WTC11 (cell line): ENCODE measurements at regions not wholly inside any gene's neighbourhood (a gene's known extent, or its start where the extent isn't known, plus 50 kb on each side); places are given as distances from the start of the nearest gene placed in this dataset.

ENCODE experiments used
- ATAC-seq: fragments of 200-7000 bp; cut with Tn5 transposase; 2 replicates; pipeline ENCODE4 v1.10.0; 2021; ENCODE audit warnings: mild to moderate bottlenecking, moderate library complexity
- CTCF ChIA-PET: fragments of 300-600 bp; sonication (Branson Sonifier 250); formaldehyde crosslinking; loops from one replicate; lab custom pipeline; 2021; ENCODE audit warnings: antibody characterized with exemption; lab: Charles Lee
- POLR2A ChIA-PET: fragments of 350-600 bp; sonication (Branson Sonifier 250); formaldehyde crosslinking; loops from one replicate; lab custom pipeline; 2021; ENCODE audit warnings: antibody characterized with exemption; lab: Charles Lee
- DNase-seq: peaks from one replicate; pipeline ENCODE4 v3.0.0; 2021; ENCODE audit warnings: low spot score
- H3K27ac Mint-ChIP-seq: 2 replicates; pipeline ENCODE4 v1.8.0; 2021; ENCODE audit warnings: mixed read lengths
- H3K27me3 Mint-ChIP-seq: 2 replicates; pipeline ENCODE4 v1.8.0; 2021; ENCODE audit warnings: low read depth, mild to moderate bottlenecking, moderate library complexity, mixed read lengths
- H3K36me3 Mint-ChIP-seq: 2 replicates; pipeline ENCODE4 v1.8.0; 2021; ENCODE audit warnings: mixed read lengths
- H3K4me1 Mint-ChIP-seq: 2 replicates; pipeline ENCODE4 v1.8.0; 2022; ENCODE audit warnings: mixed read lengths
- H3K4me3 Mint-ChIP-seq: 2 replicates; pipeline ENCODE4 v1.8.0; 2021; ENCODE audit warnings: mild to moderate bottlenecking, moderate library complexity, mixed read lengths
- H3K9me3 Mint-ChIP-seq: 2 replicates; pipeline ENCODE4 v1.8.0; 2021; ENCODE audit warnings: mixed read lengths
- AFF4 ChIP-seq: sonication (generic); formaldehyde crosslinking; IDR thresholded peaks from 2 replicates; pipeline ENCODE4 v1.8.1; 2023; ENCODE audit warnings: mild to moderate bottlenecking, missing genetic modification reagents, borderline replicate concordance
- ATF1 ChIP-seq: sonication (generic); formaldehyde crosslinking; IDR thresholded peaks from 2 replicates; pipeline ENCODE4 v1.8.1; 2023; ENCODE audit warnings: mild to moderate bottlenecking, moderate library complexity, missing genetic modification reagents
- CREM ChIP-seq: sonication (generic); formaldehyde crosslinking; IDR thresholded peaks from 2 replicates; pipeline ENCODE4 v1.8.1; 2022; ENCODE audit warnings: mild to moderate bottlenecking, missing genetic modification reagents, moderate library complexity
- E2F4 ChIP-seq: sonication (generic); formaldehyde crosslinking; IDR thresholded peaks from 2 replicates; pipeline ENCODE4 v1.8.1; 2022; ENCODE audit warnings: low read depth, mild to moderate bottlenecking, moderate library complexity, missing genetic modification reagents, borderline replicate concordance
- ELF4 ChIP-seq: sonication (generic); formaldehyde crosslinking; IDR thresholded peaks from 2 replicates; pipeline ENCODE4 v1.8.1; 2022; ENCODE audit warnings: low read depth, mild to moderate bottlenecking, moderate library complexity, missing genetic modification reagents
- EMX1 ChIP-seq: fragments of 250-450 bp; sonication (Bioruptor Pico); IDR thresholded peaks from 2 replicates; pipeline ENCODE4 v1.8.0; 2021; ENCODE audit warnings: mild to moderate bottlenecking
- ERG ChIP-seq: fragments of 250-450 bp; sonication (Bioruptor Pico); IDR thresholded peaks from 2 replicates; pipeline ENCODE4 v1.8.0; 2021; ENCODE audit warnings: mild to moderate bottlenecking
- ESRRA ChIP-seq: sonication (generic); formaldehyde crosslinking; IDR thresholded peaks from 2 replicates; pipeline ENCODE4 v1.8.1; 2022; ENCODE audit warnings: mild to moderate bottlenecking, missing genetic modification reagents, borderline replicate concordance
- FOXK1 ChIP-seq: sonication (generic); formaldehyde crosslinking; IDR thresholded peaks from 2 replicates; pipeline ENCODE4 v1.8.0; 2022; ENCODE audit warnings: mild to moderate bottlenecking, moderate library complexity, missing genetic modification reagents
- GABPB1 ChIP-seq: sonication (generic); formaldehyde crosslinking; IDR thresholded peaks from 2 replicates; pipeline ENCODE4 v1.8.1; 2023; ENCODE audit warnings: mild to moderate bottlenecking, missing genetic modification reagents
- JAZF1 ChIP-seq: fragments of 250-450 bp; sonication (Bioruptor Pico); IDR thresholded peaks from 2 replicates; pipeline ENCODE4 v1.9.0; 2021; ENCODE audit warnings: moderate library complexity, mild to moderate bottlenecking, inconsistent platforms
- KAT7 ChIP-seq: sonication (generic); formaldehyde crosslinking; IDR thresholded peaks from 2 replicates; pipeline ENCODE4 v1.8.1; 2023; ENCODE audit warnings: missing genetic modification reagents, mild to moderate bottlenecking, borderline replicate concordance
- MYBL2 ChIP-seq: sonication (generic); formaldehyde crosslinking; IDR thresholded peaks from 2 replicates; pipeline ENCODE4 v1.8.1; 2023; ENCODE audit warnings: mild to moderate bottlenecking, moderate library complexity, missing genetic modification reagents
- PRDM15 ChIP-seq: sonication (generic); formaldehyde crosslinking; IDR thresholded peaks from 2 replicates; pipeline ENCODE4 v1.8.0; 2022; ENCODE audit warnings: missing genetic modification reagents
- RELA ChIP-seq: sonication (generic); formaldehyde crosslinking; IDR thresholded peaks from 2 replicates; pipeline ENCODE4 v1.8.1; 2022; ENCODE audit warnings: missing genetic modification reagents, mild to moderate bottlenecking, borderline replicate concordance
- SMAD3 ChIP-seq: sonication (generic); formaldehyde crosslinking; IDR thresholded peaks from 2 replicates; pipeline ENCODE4 v1.8.0; 2022; ENCODE audit warnings: missing genetic modification reagents, mild to moderate bottlenecking, borderline replicate concordance
- SMAD4 ChIP-seq: sonication (generic); formaldehyde crosslinking; IDR thresholded peaks from 2 replicates; pipeline ENCODE4 v1.8.0; 2022; ENCODE audit warnings: mild to moderate bottlenecking, missing genetic modification reagents
- SOX15 ChIP-seq: fragments of 250-450 bp; sonication (Bioruptor Pico); IDR thresholded peaks from 2 replicates; pipeline ENCODE4 v1.9.0; 2021; ENCODE audit warnings: mild to moderate bottlenecking
- TEAD1 ChIP-seq: sonication (generic); formaldehyde crosslinking; IDR thresholded peaks from 2 replicates; pipeline ENCODE4 v1.8.0; 2022; ENCODE audit warnings: mild to moderate bottlenecking, missing genetic modification reagents
- USF1 ChIP-seq: sonication (generic); formaldehyde crosslinking; IDR thresholded peaks from 2 replicates; pipeline ENCODE4 v1.8.0; 2022; ENCODE audit warnings: mild to moderate bottlenecking, missing genetic modification reagents
- ZNF671 ChIP-seq: fragments of 250-450 bp; sonication (Bioruptor Pico); IDR thresholded peaks from 2 replicates; pipeline ENCODE4 v1.8.0; 2021; ENCODE audit warnings: mild to moderate bottlenecking

GRCh38 chr4:188363196-188363595, 224.0 kb downstream of the TRIML1 start:
- TF ChIP-seq EMX1 (CRISPR knock-in tag) (no peak), SOX15 (CRISPR knock-in tag) (no peak), AFF4 (CRISPR knock-in tag) (no peak), ELF4 (CRISPR knock-in tag) (no peak)
- H3K27ac Mint-ChIP-seq, result no peak overlapping the region
- no peak for ATAC-seq
- peaks cover 8% of the 10 kb centered on the region for H3K4me1 Mint-ChIP-seq
- DNase-seq, result no peak
- POLR2A ChIA-PET, result no interaction called here
- no peaks in the 10 kb centered on the region for H3K9me3 Mint-ChIP-seq
- no peaks in the 10 kb centered on the region for H3K27me3 Mint-ChIP-seq
- no peak overlapping the region for H3K4me3 Mint-ChIP-seq
- H3K36me3 Mint-ChIP-seq, result no peaks in the 10 kb centered on the region
- CTCF ChIA-PET, result no interaction called here

- Mint-ChIP-seq H3K27ac (no peak overlapping the region), H3K36me3 (peaks cover 3% of the 10 kb centered on the region)
- POLR2A ChIA-PET, result no interaction called here
Observed at GRCh38 chr4:188370777-188371176, 231.5 kb downstream of the TRIML1 start.

GRCh38 chr4:188372058-188372457, 232.8 kb downstream of the TRIML1 start:
- CTCF ChIA-PET, result no interaction called here
- no peak overlapping the region for H3K4me3 Mint-ChIP-seq
- peaks cover 22% of the 10 kb centered on the region for H3K9me3 Mint-ChIP-seq
- H3K27me3 Mint-ChIP-seq, result no peaks in the 10 kb centered on the region
- H3K36me3 Mint-ChIP-seq, result peaks cover 11% of the 10 kb centered on the region
- H3K27ac Mint-ChIP-seq, result no peak overlapping the region
- POLR2A ChIA-PET, result no interaction called here
- ATAC-seq (no peak), DNase-seq (no peak)
- TF ChIP-seq CREM (CRISPR knock-in tag) (no peak), FOXK1 (no peak), USF1 (CRISPR knock-in tag) (no peak), RELA (CRISPR knock-in tag) (no peak), ESRRA (CRISPR knock-in tag) (no peak), KAT7 (CRISPR knock-in tag) (no peak), TEAD1 (CRISPR knock-in tag) (no peak)
- H3K4me1 Mint-ChIP-seq, result peaks cover 4% of the 10 kb centered on the region; the same call in 1 of the 2 replicates

More at GRCh38 chr4:188370777-188371176, 231.5 kb downstream of the TRIML1 start:
- CTCF ChIA-PET, result no interaction called here
- H3K27me3 Mint-ChIP-seq, result no peaks in the 10 kb centered on the region
- ATAC-seq, result no peak
- H3K4me3 Mint-ChIP-seq, result no peak overlapping the region
- DNase-seq, result no peak
- TF ChIP-seq GABPB1 (CRISPR knock-in tag), result no peak
- no peak for TF ChIP-seq SMAD3 (CRISPR knock-in tag)
- H3K9me3 Mint-ChIP-seq, result peaks cover 13% of the 10 kb centered on the region
- H3K4me1 Mint-ChIP-seq, result peaks cover 4% of the 10 kb centered on the region; the same call in 1 of the 2 replicates

- ChIA-PET POLR2A (no interaction called here), CTCF (no interaction called here)
- DNase-seq, result no peak
- peaks cover 4% of the 10 kb centered on the region; the same call in 1 of the 2 replicates for H3K4me1 Mint-ChIP-seq
- H3K27me3 Mint-ChIP-seq, result no peaks in the 10 kb centered on the region
- peaks cover 11% of the 10 kb centered on the region for H3K36me3 Mint-ChIP-seq
- peaks cover 22% of the 10 kb centered on the region for H3K9me3 Mint-ChIP-seq
- H3K27ac Mint-ChIP-seq, result no peak overlapping the region
- ATAC-seq, result peak; percentile 60
- no peak overlapping the region for H3K4me3 Mint-ChIP-seq
- TF ChIP-seq ZNF671 (no peak), E2F4 (CRISPR knock-in tag) (no peak), ELF4 (CRISPR knock-in tag) (no peak), ERG (CRISPR knock-in tag) (no peak), MYBL2 (no peak), PRDM15 (CRISPR knock-in tag) (no peak), JAZF1 (no peak), SMAD4 (CRISPR knock-in tag) (no peak), ATF1 (CRISPR knock-in tag) (no peak)
Observed at GRCh38 chr4:188372829-188373228, 233.6 kb downstream of the TRIML1 start.
